Activated naive CD4-positive, alpha-beta T cell treated with anti-CD3 and anti-CD28 coated beads, Interleukin-2, amount 50 U/mL, for 72 hours (primary cell): ENCODE measurements at regions not wholly inside any gene's neighbourhood (a gene's known extent, or its start where the extent isn't known, plus 50 kb on each side); places are given as distances from the start of the nearest gene placed in this dataset.

Experiments
- ATAC-seq, 2 donors: fragments of 150-1000 bp; cut with Tn5 transposase; 2 replicates each; pipeline ENCODE4 v1.10.0; 2021; ENCODE audit warnings: mild to moderate bottlenecking in 2 of 2, moderate library complexity in 2 of 2
- DNase-seq, 2 donors: peaks; one replicate each; pipeline ENCODE4 v3.0.0; 2021 to 2022; ENCODE audit warnings: low spot score in 2 of 2
- H3K27ac Mint-ChIP-seq, 2 donors: one replicate each; pipeline ENCODE4 v1.8.0; 2022; ENCODE audit warnings: mild to moderate bottlenecking in 2 of 2, mixed read lengths in 2 of 2
- H3K36me3 Mint-ChIP-seq, 2 donors: one replicate each; pipeline ENCODE4 v1.8.0; 2022; ENCODE audit warnings: mixed read lengths in 2 of 2
- H3K9me3 Mint-ChIP-seq, 2 donors: one replicate each; pipeline ENCODE4 v1.8.0; 2022; ENCODE audit warnings: mixed read lengths in 2 of 2

DNA sequence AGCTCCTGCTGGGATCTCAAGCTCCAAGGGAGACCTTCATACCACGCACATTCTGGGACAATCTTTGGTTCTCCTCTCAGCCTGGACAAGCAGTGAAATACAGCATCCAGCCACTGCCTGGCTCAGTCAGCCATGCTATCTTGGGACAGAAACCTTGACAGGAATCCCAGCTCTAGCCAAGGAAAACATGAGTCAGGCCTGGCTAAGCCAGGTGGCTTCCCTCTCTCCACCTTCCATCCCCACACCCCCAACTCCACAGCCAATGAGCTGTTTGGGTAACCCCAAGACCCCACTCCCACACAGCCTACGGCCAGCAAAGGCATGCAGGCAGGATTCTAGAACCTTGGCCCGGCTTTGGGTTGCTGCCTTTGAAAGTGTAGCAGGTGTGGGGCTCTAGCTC is 64.9 kb downstream of the MCFD2 start:
- no peak overlapping the region for H3K27ac Mint-ChIP-seq
- no peak for ATAC-seq
- no peaks in the 10 kb centered on the region for H3K36me3 Mint-ChIP-seq
- no peaks in the 10 kb centered on the region for H3K9me3 Mint-ChIP-seq
- no peak for DNase-seq

DNA sequence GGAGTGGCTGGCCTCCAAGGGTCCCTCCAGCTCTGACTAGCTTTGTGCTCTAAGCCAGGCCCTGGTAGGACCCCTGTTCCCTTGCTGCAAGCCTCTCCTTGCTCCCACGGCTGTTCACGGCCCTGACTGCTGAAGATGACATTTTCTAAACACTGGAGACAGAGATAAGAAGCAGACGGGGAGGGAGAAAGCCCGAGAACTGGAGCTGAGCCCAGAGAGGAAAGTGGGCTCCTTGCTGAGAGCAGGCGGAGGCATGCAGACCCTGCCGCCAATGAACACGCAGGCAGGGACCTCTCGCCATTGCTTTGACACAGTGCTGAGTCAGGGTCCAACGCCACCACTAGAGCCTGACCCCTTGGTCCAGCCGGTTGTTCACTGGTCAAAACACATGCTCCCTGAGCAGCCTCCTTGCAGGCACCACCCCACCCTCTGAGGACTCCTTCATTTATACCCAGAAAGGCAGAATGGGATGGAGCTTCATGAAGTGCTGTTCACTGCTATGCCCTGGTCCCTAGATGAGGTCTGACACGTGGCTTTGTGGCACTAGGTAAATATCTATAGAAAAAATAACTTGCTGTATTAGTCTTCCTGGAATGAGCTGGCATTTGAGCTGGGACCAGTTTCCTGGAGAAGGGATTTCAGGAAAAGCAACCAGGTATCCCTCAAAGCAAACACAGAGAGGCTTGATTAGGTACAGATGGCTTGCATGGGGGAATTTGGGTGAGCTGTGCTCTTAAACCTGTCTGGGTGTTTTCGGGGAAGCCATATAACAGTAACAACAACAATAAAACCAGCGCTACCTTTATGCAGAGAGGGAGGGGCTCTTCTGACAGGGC is 65.7 kb downstream of the MCFD2 start:
- H3K9me3 Mint-ChIP-seq, result no peaks in the 10 kb centered on the region
- no peak for ATAC-seq

DNA sequence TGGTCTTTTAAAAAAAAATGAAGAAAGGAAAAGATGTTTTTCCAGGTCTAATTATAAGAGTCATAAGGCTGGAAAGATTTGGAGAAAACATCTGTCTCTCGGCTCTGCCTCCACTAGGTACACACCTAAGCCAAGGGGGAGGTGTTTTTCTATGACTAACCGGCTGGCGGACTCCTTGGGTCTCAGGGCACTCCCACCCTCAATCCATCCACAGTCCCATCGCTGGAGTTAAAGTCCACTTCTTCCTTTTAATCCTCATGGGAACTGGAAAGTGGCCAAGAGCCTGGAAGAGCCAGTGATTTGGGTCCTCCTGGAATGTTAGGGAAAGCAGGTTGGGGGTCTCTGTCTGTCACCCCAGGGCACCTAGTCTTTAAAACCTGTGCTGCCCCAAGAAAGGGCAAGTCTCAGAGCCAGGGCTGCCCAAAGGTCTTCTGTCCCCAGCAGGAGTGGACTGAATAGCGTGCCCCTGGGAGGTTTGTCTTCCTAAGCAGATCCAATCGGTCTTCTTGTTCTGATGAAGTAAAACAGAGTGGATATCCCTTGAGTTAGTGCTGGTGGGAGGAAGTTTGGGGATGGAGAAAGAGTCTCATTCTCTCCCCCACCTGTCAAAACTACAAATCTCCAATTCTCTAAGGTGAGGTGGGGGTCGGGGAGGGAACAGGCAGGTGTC is 66.4 kb downstream of the MCFD2 start:
- DNase-seq (no peak), ATAC-seq (no peak)
- Mint-ChIP-seq H3K9me3 (no peaks in the 10 kb centered on the region), H3K27ac (no peak overlapping the region), H3K36me3 (no peaks in the 10 kb centered on the region)

More for the DNA sequence above, 65.7 kb downstream of the MCFD2 start:
- Mint-ChIP-seq H3K27ac (no peak overlapping the region), H3K36me3 (no peaks in the 10 kb centered on the region)
- no peak for DNase-seq

DNA sequence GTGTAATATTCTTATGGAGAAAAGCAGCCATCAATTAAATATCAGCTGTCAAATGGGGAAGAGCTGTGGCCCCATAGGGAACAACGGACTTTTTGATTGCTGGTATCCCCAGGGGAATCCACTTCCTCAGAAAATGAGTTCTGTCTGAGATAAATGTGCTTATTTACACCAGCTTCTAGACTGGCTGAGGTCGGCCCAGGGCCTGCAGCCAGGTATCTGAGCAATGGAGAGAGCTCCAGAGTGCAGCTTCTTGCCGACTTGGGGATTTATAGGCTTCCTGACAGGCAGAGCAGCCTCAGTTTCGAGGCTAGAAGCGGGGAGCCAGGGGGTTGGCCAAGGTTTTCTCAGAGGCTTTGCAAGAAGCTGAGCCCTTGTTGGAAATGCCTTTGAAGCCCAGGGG is 67.2 kb downstream of the MCFD2 start:
- no peak overlapping the region for H3K27ac Mint-ChIP-seq
- no peak for ATAC-seq
- no peaks in the 10 kb centered on the region for H3K9me3 Mint-ChIP-seq
- DNase-seq, result no peak
- H3K36me3 Mint-ChIP-seq, result no peaks in the 10 kb centered on the region

DNA sequence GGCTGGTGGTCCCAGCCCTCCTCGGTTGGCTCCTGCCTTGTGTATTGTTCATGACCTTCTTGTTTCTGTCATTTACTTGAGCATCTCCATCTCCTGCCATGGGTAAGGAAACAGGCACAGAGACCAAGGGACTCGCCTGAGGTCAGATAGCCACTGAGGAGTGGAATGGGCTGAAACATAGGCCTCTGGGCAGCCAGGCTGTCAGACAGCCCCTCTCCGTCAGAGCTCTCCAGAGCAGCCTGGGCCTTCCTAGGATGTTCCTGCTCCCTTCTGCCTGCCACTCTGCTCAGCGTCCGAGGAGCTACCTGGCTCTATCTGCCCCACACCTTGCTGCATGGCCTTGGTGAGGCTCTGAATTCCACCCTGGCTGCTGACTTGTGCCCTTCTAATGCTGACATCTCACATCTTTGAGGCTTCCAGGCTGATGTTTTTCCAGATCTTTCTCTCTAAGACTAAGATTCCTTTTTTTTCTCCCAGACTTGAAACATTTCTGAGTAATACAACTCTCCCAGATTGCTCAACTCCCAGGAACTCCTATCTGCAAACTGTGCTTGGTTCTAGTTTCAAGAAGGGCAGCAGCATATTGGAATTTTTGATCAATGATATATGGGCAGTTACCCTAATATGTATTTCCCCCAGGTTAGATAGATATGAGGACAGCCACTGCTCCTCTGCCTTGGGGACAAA is 67.7 kb downstream of the MCFD2 start:
- H3K27ac Mint-ChIP-seq, result no peak overlapping the region
- H3K9me3 Mint-ChIP-seq, result no peaks in the 10 kb centered on the region
- no peak for DNase-seq
- H3K36me3 Mint-ChIP-seq, result no peaks in the 10 kb centered on the region
- no peak for ATAC-seq

DNA sequence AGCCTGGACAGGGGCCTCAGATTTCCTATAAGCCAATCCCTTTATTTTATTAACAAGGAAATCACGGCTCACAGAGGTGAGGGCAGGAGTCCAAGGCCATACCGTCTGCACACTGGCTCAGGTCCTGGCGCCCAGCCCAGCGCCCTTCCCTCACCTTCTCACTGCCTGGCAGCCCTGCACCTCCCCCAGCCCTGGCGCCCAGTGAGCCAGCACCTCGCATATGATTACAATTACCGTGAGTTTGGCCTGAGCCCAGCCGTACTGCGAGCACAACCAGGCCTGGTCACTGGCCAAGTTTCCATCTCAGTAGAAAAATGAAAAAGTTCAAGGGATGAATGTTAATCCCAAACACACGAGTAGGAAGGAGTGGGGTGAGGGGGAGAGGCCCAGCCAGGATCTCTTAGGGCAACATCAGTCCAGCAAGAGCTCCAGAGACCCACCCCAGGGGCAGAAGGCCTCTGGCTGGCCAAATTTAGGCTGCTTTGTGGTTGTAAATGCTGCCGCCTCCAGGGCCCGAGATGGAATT is 68.4 kb downstream of the MCFD2 start:
- no peak for ATAC-seq
- Mint-ChIP-seq H3K27ac (no peak overlapping the region), H3K36me3 (no peaks in the 10 kb centered on the region), H3K9me3 (no peaks in the 10 kb centered on the region)
- DNase-seq, result no peak

DNA sequence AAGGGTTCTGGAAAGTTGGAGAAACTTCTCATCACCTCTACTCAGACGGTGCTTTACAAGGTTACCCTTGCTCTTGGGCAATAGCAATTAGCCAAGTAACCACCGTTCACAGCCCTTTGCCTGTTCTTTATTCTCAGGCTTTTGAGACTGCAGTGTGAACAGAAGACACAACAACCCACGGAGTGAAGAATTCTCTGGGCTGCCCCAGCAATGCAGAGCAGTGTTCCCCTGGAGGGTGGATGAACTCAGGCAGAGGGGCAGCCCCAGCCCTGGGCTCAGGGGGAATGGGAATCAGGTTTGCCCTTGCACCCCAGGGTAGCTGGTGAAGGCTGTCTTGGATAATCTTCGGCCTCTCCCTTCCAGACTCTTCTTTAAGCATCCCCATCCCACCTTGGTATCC is 69.1 kb downstream of the MCFD2 start:
- Mint-ChIP-seq H3K9me3 (no peaks in the 10 kb centered on the region), H3K27ac (no peak overlapping the region), H3K36me3 (no peaks in the 10 kb centered on the region)
- ATAC-seq (no peak), DNase-seq (no peak)

DNA sequence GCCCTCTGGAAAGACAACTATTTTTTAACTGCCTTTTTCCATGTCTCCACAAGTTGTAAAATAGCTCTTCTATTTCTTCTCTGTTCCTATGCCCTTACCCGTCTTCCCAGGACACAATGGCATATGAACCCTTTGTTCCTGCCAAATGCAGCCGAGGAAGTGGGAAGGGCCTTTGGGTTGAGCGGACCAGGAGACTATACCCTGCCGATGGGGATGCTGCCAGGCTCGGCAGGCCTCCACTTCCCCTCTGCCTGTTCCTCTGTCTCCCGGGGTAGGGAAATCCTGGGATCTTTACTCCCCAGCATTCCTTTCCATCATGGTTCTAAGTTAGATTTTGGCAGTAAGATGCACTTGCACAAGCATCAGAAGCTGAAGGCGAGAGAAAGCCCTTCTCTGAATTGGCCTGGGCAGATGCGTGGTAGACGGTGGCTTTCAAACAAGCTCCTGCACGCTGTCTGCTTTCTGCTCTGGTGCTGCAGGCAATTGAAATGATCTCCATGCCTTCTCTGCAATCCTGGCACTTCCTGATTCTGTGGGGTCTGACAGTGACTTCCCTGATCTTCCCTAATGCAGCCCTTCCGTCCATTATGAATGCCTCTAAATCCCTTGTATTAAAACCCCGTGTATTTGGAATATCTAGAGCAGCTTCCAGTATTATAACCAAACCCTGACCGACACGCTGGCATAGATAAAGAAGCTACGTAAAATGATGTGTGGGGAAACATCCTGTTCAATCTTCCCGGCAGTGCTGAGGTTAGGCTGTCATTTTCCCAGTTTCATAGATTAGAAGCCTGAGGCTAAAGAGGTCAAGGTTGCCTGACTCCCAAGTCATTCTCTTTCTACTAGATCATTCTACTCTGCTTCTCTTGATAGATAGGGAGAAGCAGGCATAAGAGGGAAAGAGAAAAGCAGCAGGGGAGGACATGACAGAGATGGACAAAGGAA is 69.8 kb downstream of the MCFD2 start:
- DNase-seq (no peak), ATAC-seq (no peak)
- Mint-ChIP-seq H3K9me3 (no peaks in the 10 kb centered on the region), H3K36me3 (no peaks in the 10 kb centered on the region), H3K27ac (no peak overlapping the region)

DNA sequence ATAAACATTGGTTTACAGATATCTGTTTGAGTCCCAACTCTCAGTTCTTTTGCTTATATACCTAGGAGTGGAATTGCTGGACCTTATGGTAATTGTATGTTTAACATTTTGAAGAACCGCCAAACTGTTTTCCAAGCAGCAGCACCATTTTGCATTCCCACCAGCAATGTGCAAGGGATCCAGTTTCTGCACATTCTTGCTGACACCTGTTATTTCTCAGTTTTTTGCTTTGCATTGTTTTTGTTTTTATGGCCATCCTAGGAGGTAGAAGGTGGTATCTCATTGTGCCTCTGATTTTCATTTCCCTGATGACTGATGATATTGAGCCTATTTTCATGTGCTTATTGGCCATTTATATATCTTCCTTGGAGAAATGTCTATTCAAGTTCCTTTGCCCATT is 71.2 kb downstream of the MCFD2 start:
- Mint-ChIP-seq H3K36me3 (no peaks in the 10 kb centered on the region), H3K9me3 (no peaks in the 10 kb centered on the region), H3K27ac (no peak overlapping the region)
- ATAC-seq, result no peak
- DNase-seq, result no peak

DNA sequence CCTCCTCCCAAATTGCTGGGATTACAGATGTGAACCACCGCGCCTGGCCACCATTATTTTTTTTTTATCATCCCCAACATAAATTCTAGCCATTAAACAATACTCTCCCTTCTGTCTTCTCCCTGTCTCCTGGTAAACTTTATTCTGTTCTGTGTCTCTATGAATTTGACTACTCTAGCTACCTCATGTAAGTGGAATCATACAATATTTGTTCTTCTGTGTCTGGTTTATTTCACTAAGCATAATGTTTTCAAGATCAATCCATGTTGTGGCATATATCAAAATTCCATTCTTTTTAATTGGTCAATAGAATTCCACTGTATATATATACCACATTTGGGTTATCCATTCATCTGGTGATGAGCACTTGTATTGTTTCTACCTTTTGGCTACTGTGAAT is 71.6 kb downstream of the MCFD2 start:
- Mint-ChIP-seq H3K36me3 (no peaks in the 10 kb centered on the region), H3K27ac (no peak overlapping the region), H3K9me3 (no peaks in the 10 kb centered on the region)
- DNase-seq (no peak), ATAC-seq (no peak)

DNA sequence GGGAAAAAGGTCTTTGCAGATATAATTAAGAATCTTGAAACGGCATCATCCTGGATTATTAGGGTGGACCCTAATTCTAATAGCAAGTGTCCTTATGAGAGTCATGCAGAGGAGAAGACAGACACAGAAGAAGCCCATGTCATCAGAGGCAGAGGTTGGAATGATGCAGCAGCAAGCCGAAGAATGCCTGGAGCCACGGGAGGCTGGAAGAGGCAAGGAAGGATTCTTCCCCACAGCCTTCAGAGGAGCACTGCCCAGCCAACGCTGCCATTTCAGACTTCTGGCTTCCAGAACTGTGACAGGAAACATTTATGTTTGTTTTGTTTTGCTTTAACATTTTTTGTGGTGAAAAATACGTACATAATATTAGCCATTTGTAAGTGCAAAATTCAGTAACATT is 72.3 kb downstream of the MCFD2 start:
- H3K27ac Mint-ChIP-seq, result no peak overlapping the region
- no peak for ATAC-seq
- H3K9me3 Mint-ChIP-seq, result no peaks in the 10 kb centered on the region
- no peak for DNase-seq
- no peaks in the 10 kb centered on the region for H3K36me3 Mint-ChIP-seq

DNA sequence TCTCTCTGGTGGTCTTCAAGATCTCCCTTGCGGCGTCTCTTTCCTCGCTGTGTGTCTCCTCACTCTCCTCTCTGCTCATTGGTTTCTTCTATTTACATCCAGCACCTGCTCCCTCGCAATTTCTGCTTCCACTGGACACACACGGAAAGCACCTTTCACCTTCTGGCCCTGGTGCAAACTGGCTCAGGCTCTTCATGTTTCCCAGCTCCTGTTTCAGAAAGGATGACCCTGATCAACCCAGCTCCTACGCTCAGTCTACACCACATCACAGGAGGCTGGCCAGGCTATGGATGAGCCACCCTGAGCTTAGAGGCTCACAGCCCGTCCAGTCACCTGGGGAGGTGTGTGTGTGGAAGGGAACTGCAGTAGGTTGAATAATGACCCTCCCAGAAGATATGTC is 72.7 kb downstream of the MCFD2 start:
- H3K36me3 Mint-ChIP-seq, result no peaks in the 10 kb centered on the region
- H3K27ac Mint-ChIP-seq, result no peak overlapping the region
- ATAC-seq (no peak), DNase-seq (peak in 1 of 2 donors; percentile 28)
- no peaks in the 10 kb centered on the region for H3K9me3 Mint-ChIP-seq

DNA sequence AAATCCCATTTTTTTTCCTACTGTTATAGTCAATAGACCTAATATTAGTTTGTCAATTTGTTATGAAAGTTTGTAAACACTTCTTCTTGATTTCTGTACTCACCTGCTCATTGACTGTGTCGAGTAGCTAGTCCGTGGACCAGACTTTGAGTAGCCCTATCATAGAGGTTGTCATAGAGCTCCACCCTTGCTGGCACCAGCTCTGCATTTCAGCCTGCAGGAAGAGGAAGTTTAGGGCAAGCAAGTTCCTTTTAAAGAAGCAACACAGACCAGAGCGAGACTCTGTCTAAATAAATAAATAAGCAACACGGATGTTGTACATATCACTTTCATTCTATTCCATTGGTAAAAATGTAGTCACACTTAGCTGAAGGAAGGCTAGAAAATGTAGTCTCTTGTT is 74.0 kb downstream of the MCFD2 start:
- no peak overlapping the region for H3K27ac Mint-ChIP-seq
- no peak for ATAC-seq
- H3K36me3 Mint-ChIP-seq, result no peaks in the 10 kb centered on the region
- DNase-seq, result peak in 1 of 2 donors; percentile 14
- no peaks in the 10 kb centered on the region for H3K9me3 Mint-ChIP-seq

DNA sequence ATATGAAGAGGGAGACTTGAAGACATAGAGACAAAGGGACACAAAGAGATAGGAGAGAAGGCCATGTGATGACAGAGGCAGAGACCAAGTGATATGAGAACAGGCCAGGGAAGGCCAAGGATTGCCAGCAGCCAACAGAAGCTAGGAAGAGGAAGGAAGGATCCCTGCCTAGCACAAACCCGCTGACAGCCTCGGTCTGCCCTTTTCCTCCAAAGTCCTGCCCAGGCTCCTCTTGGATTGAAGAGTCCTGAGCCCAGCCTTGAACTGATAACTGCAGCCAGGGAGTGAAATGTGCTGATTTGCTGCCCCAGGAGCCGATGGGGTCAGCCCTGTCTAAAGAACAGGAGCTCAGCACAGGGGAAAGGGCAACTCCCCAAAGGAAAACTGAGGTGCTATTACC is 76.6 kb downstream of the MCFD2 start:
- DNase-seq (no peak), ATAC-seq (no peak)
- Mint-ChIP-seq H3K9me3 (no peaks in the 10 kb centered on the region), H3K36me3 (no peaks in the 10 kb centered on the region), H3K27ac (no peak overlapping the region)

DNA sequence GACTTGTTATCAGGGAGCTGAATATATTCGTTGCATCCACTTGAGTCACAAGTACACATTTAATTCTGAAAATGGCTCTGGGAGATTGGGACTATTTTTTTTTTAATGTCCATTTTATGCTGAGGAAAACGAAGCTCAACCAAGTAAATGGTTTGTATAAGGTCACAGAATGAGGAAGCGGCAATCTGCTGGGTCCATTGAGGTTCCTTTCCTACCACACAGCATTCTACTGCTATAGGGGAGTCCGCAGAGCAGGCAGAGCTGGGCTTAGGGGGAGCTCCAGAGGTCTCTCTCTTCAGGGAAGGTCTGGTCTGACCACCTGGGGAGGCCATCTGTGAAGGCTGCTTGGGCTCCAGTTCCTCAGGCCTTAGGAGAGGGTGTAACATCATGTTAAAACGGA is 77.9 kb downstream of the MCFD2 start:
- DNase-seq, result no peak
- Mint-ChIP-seq H3K9me3 (no peaks in the 10 kb centered on the region), H3K36me3 (no peaks in the 10 kb centered on the region), H3K27ac (no peak overlapping the region)
- no peak for ATAC-seq

DNA sequence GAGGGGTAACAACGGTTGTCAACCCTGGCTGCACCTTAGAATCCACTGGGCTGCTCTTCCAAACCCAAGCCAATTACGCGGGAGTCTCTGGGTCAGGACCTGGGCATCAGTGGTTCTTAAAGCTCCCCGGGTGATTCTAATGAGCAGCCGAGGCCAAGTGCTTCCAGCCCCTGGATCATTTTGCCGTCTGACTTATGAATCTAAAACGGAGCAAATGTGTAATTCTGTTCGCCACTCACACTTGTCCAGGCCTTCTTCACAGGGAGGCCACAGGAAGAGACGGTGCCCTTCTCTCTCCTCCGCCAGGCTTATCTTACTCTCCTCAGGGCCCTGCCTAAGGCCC is 78.5 kb downstream of the MCFD2 start:
- Mint-ChIP-seq H3K27ac (no peak overlapping the region), H3K9me3 (no peaks in the 10 kb centered on the region), H3K36me3 (no peaks in the 10 kb centered on the region)
- ATAC-seq (no peak), DNase-seq (no peak)
